ENCODE measurements at regions not wholly inside any gene's neighbourhood (a gene's known extent, or its start where the extent isn't known, plus 50 kb on each side); places are given as distances from the start of the nearest gene placed in this dataset.

DNA sequence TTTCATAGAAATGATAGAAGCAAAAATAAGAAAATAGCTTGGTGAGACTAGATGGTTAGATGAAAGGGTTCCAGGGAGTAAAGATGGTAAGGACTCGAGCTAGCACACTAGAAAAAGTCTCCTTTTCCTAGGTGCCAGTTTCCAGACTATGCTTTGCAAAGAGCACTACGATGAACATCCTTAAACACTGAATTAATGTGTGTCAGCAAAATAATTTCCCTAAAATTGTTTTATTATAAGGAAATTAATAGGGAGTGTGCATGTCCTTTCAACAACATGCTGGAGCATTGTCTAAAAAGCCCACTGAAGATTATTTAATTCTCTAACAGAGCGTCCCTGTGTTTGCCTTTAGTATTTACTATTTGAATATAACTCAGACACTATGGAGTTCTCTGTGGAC, 107.4 kb upstream of the NDUFV2 start:
- H3K23ac ChIP-seq (ENCODE audit: low read length) = no peak overlapping the region
- no peaks in the 10 kb centered on the region for H3K79me1 ChIP-seq (ENCODE audit: low read length)
- DNase-seq = no peak
- no peak overlapping the region for H3K27ac ChIP-seq (ENCODE audit: low read depth, low read length)
- H2BK5ac ChIP-seq (ENCODE audit: low read depth, low read length, poor library complexity) = no peak overlapping the region
- no peak overlapping the region for H3K4ac ChIP-seq (ENCODE audit: low read depth, low read length)
- no peaks in the 10 kb centered on the region for H3K27me3 ChIP-seq (ENCODE audit: insufficient read depth, low read length)
- H2BK12ac ChIP-seq (ENCODE audit: low read length) = no peak overlapping the region
- no CpG with 5 or more reads among the region's 3 CpGs for WGBS (ENCODE audit: extremely low coverage, insufficient coverage, insufficient read length)
- H3K14ac ChIP-seq (ENCODE audit: low read length) = no peak overlapping the region
- H3K79me2 ChIP-seq (ENCODE audit: control insufficient read depth, insufficient read depth, low read length, poor library complexity) = no peaks in the 10 kb centered on the region
- no peak overlapping the region for H2BK120ac ChIP-seq (ENCODE audit: insufficient read depth, low read length, poor library complexity)
- H4K91ac ChIP-seq (ENCODE audit: low read depth, low read length) = no peak overlapping the region
- no peak overlapping the region for H4K12ac ChIP-seq (ENCODE audit: low read depth, low read length)
- H3K4me1 ChIP-seq (ENCODE audit: control insufficient read depth in 1 of 2, insufficient read depth in 2 of 2, low read length in 2 of 2) = no peaks in the 10 kb centered on the region
- H3K4me2 ChIP-seq (ENCODE audit: low read length) = no peak overlapping the region
- H3K9ac ChIP-seq (ENCODE audit: low read length) = no peak overlapping the region
- no peak overlapping the region for H2AK5ac ChIP-seq (ENCODE audit: low read length)
- no peak overlapping the region for H3K18ac ChIP-seq (ENCODE audit: low read length)
- no peaks in the 10 kb centered on the region for H3K9me3 ChIP-seq (ENCODE audit: insufficient read depth, low read depth, low read length)
- H3K36me3 ChIP-seq (ENCODE audit: control insufficient read depth in 1 of 2, insufficient read depth in 2 of 2, low read length in 2 of 2) = no peaks in the 10 kb centered on the region
- no peak overlapping the region for H2AFZ ChIP-seq (ENCODE audit: insufficient read depth, low read length, poor library complexity)
- no peak overlapping the region for H3K4me3 ChIP-seq (ENCODE audit: low read depth, low read length)
- H4K8ac ChIP-seq (ENCODE audit: low read depth, low read length) = no peak overlapping the region

DNA sequence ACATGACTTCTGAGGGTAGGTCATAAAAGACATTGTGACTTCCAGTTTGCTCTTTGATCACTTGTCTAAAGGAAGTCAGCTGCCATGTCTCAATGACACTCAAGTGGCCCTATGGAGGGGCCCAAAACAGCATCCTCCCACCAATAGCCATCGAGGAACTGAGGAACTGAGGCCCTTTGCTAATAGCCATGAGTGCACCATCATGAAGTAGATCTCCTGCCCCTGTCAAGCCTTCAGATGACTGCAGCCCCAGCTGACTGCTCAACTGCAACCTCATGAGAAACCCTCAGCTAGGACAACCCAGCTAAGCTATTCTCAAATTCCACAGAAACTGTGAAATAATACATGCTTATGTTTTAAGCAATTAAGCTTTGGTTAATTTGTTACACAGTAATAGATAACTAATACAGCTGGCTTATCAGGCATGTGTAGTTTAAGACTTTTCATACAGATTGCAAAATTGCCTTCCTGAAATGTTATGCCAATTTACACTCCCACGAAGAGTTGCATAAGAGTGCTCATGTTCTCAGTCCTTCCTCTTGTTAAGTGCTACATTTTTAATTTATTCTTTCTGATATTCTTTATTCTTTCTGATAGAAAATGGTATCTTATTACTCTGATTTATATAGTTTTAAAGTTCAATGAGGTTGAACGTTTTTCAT, 105.6 kb upstream of the NDUFV2 start:
- WGBS (ENCODE audit: extremely low coverage, insufficient coverage, insufficient read length) = no CpG with 5 or more reads among the region's 3 CpGs

DNA sequence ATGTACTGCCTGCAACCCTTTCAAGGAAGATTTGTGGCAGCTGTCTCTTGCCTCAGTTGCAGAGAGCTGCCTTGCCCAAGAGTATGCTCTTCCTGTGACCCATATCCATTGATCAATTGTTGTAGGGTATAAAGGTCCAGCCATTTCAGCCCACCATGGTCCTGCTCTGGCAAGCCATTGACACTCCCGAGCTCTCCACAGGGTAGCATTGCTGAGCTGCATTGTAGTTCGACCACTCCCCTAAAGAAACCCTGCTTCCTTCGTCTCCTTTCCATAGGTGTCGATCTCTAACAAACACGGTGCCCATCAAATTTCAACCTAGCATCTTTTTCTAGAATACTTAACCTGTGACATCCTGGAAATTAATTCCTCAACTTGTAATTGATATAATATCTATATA, 104.9 kb upstream of the NDUFV2 start:
- no peak overlapping the region for H2AK5ac ChIP-seq (ENCODE audit: low read length)
- no peak overlapping the region for H3K14ac ChIP-seq (ENCODE audit: low read length)
- no peaks in the 10 kb centered on the region for H3K27me3 ChIP-seq (ENCODE audit: insufficient read depth, low read length)
- no peaks in the 10 kb centered on the region for H3K79me1 ChIP-seq (ENCODE audit: low read length)
- H3K23ac ChIP-seq (ENCODE audit: low read length) = no peak overlapping the region
- no peak overlapping the region for H3K4ac ChIP-seq (ENCODE audit: low read depth, low read length)
- H3K4me2 ChIP-seq (ENCODE audit: low read length) = no peak overlapping the region
- H2AFZ ChIP-seq (ENCODE audit: insufficient read depth, low read length, poor library complexity) = no peak overlapping the region
- H2BK5ac ChIP-seq (ENCODE audit: low read depth, low read length, poor library complexity) = no peak overlapping the region
- no CpG with 5 or more reads among the region's 5 CpGs for WGBS (ENCODE audit: extremely low coverage, insufficient coverage, insufficient read length)
- H3K36me3 ChIP-seq (ENCODE audit: control insufficient read depth in 1 of 2, insufficient read depth in 2 of 2, low read length in 2 of 2) = no peaks in the 10 kb centered on the region
- no peak overlapping the region for H3K18ac ChIP-seq (ENCODE audit: low read length)
- H3K9ac ChIP-seq (ENCODE audit: low read length) = no peak overlapping the region
- no peak overlapping the region for H2BK12ac ChIP-seq (ENCODE audit: low read length)
- no peaks in the 10 kb centered on the region for H3K9me3 ChIP-seq (ENCODE audit: insufficient read depth, low read depth, low read length)
- H4K12ac ChIP-seq (ENCODE audit: low read depth, low read length) = no peak overlapping the region
- H3K79me2 ChIP-seq (ENCODE audit: control insufficient read depth, insufficient read depth, low read length, poor library complexity) = no peaks in the 10 kb centered on the region
- no peak overlapping the region for H4K91ac ChIP-seq (ENCODE audit: low read depth, low read length)
- H3K4me1 ChIP-seq (ENCODE audit: control insufficient read depth in 1 of 2, insufficient read depth in 2 of 2, low read length in 2 of 2) = no peaks in the 10 kb centered on the region
- H3K27ac ChIP-seq (ENCODE audit: low read depth, low read length) = no peak overlapping the region
- DNase-seq = no peak
- no peak overlapping the region for H3K4me3 ChIP-seq (ENCODE audit: low read depth, low read length)
- H4K8ac ChIP-seq (ENCODE audit: low read depth, low read length) = no peak overlapping the region
- H2BK120ac ChIP-seq (ENCODE audit: insufficient read depth, low read length, poor library complexity) = no peak overlapping the region

More for the DNA sequence above, 105.6 kb upstream of the NDUFV2 start:
- Histone ChIP-seq H3K9ac (ENCODE audit: low read length) (no peak overlapping the region), H3K4me3 (ENCODE audit: low read depth, low read length) (no peak overlapping the region), H2AK5ac (ENCODE audit: low read length) (no peak overlapping the region), H3K79me2 (ENCODE audit: control insufficient read depth, insufficient read depth, low read length, poor library complexity) (no peaks in the 10 kb centered on the region), H3K27ac (ENCODE audit: low read depth, low read length) (no peak overlapping the region), H3K9me3 (ENCODE audit: insufficient read depth, low read depth, low read length) (no peaks in the 10 kb centered on the region), H4K12ac (ENCODE audit: low read depth, low read length) (no peak overlapping the region), H4K91ac (ENCODE audit: low read depth, low read length) (no peak overlapping the region), H4K8ac (ENCODE audit: low read depth, low read length) (no peak overlapping the region), H3K14ac (ENCODE audit: low read length) (no peak overlapping the region), H2AFZ (ENCODE audit: insufficient read depth, low read length, poor library complexity) (no peak overlapping the region), H3K18ac (ENCODE audit: low read length) (no peak overlapping the region), H3K23ac (ENCODE audit: low read length) (no peak overlapping the region), H2BK12ac (ENCODE audit: low read length) (no peak overlapping the region), H3K4ac (ENCODE audit: low read depth, low read length) (no peak overlapping the region), H3K27me3 (ENCODE audit: insufficient read depth, low read length) (no peaks in the 10 kb centered on the region), H3K4me2 (ENCODE audit: low read length) (no peak overlapping the region), H3K36me3 (ENCODE audit: control insufficient read depth in 1 of 2, insufficient read depth in 2 of 2, low read length in 2 of 2) (no peaks in the 10 kb centered on the region), H3K4me1 (ENCODE audit: control insufficient read depth in 1 of 2, insufficient read depth in 2 of 2, low read length in 2 of 2) (no peaks in the 10 kb centered on the region), H2BK5ac (ENCODE audit: low read depth, low read length, poor library complexity) (no peak overlapping the region), H3K79me1 (ENCODE audit: low read length) (no peaks in the 10 kb centered on the region), H2BK120ac (ENCODE audit: insufficient read depth, low read length, poor library complexity) (no peak overlapping the region)
- DNase-seq = no peak

DNA sequence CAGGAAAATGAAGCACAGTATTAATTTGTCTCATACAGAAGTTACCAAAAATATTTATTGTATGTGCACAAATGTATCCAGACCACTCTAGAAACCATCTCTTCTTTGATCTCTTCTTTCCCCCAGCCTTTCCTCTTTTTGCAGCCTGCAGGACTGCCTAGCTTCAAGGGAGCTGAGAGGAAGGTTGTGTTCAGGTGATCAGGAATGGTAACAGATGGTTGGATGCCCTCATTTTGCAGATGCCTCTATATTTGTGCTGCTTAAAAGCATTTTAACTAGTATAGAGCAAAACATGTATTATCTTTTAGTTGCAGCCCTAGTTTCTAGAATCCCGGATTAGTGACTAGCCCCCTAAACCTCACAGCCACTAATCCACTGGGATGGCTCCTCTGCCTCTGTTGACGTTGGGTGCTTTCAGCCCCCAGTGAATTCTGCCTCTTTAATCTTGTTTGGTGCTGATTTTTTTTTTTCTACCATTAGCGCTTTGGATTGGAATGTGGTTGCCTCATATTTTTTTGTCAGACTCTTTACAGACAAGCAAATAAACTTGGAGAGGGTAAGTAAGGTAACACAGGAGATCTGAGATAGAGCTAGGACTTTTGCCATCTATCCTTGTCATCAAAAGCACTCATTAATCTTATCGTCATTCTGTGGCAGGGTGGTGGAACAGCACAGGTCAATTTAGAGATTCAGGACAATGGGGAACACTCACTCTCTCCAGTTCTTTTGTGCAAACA, 103.8 kb upstream of the NDUFV2 start:
- no peaks in the 10 kb centered on the region for H3K4me1 ChIP-seq (ENCODE audit: control insufficient read depth in 1 of 2, insufficient read depth in 2 of 2, low read length in 2 of 2)
- no peak overlapping the region for H2BK12ac ChIP-seq (ENCODE audit: low read length)
- no peak for DNase-seq
- H3K18ac ChIP-seq (ENCODE audit: low read length) = no peak overlapping the region
- no peak overlapping the region for H2BK120ac ChIP-seq (ENCODE audit: insufficient read depth, low read length, poor library complexity)
- H3K79me2 ChIP-seq (ENCODE audit: control insufficient read depth, insufficient read depth, low read length, poor library complexity) = no peaks in the 10 kb centered on the region
- H4K91ac ChIP-seq (ENCODE audit: low read depth, low read length) = no peak overlapping the region
- H3K27ac ChIP-seq (ENCODE audit: low read depth, low read length) = no peak overlapping the region
- no peaks in the 10 kb centered on the region for H3K79me1 ChIP-seq (ENCODE audit: low read length)
- no peak overlapping the region for H3K23ac ChIP-seq (ENCODE audit: low read length)
- no peak overlapping the region for H2BK5ac ChIP-seq (ENCODE audit: low read depth, low read length, poor library complexity)
- no peak overlapping the region for H3K4me3 ChIP-seq (ENCODE audit: low read depth, low read length)
- WGBS (ENCODE audit: extremely low coverage, insufficient coverage, insufficient read length) = no CpG with 5 or more reads among the region's 4 CpGs
- H3K4me2 ChIP-seq (ENCODE audit: low read length) = no peak overlapping the region
- no peak overlapping the region for H4K8ac ChIP-seq (ENCODE audit: low read depth, low read length)
- no peaks in the 10 kb centered on the region for H3K9me3 ChIP-seq (ENCODE audit: insufficient read depth, low read depth, low read length)
- no peak overlapping the region for H3K9ac ChIP-seq (ENCODE audit: low read length)
- H2AFZ ChIP-seq (ENCODE audit: insufficient read depth, low read length, poor library complexity) = no peak overlapping the region
- H4K12ac ChIP-seq (ENCODE audit: low read depth, low read length) = no peak overlapping the region
- no peaks in the 10 kb centered on the region for H3K27me3 ChIP-seq (ENCODE audit: insufficient read depth, low read length)
- no peak overlapping the region for H3K4ac ChIP-seq (ENCODE audit: low read depth, low read length)
- no peaks in the 10 kb centered on the region for H3K36me3 ChIP-seq (ENCODE audit: control insufficient read depth in 1 of 2, insufficient read depth in 2 of 2, low read length in 2 of 2)
- H2AK5ac ChIP-seq (ENCODE audit: low read length) = no peak overlapping the region
- H3K14ac ChIP-seq (ENCODE audit: low read length) = no peak overlapping the region

Data from trophoblast cell (in vitro differentiated cells and primary cell).